MM.1S (cell line): ENCODE measurements at regions not wholly inside any gene's neighbourhood (a gene's known extent, or its start where the extent isn't known, plus 50 kb on each side); places are given as distances from the start of the nearest gene placed in this dataset.

Source experiments
- CTCF ChIP-seq: fragments of 300-600 bp; sonication (generic); IDR thresholded peaks from 2 replicates; pipeline ENCODE4 v1.5.1; 2016; ENCODE audit warnings: antibody characterized with exemption, low read length, mixed read lengths
- EZH2 ChIP-seq: fragments of 300-600 bp; sonication (generic); optimal IDR thresholded peaks from 2 replicates; pipeline ENCODE3; 2017; ENCODE audit warnings: low read depth, mild to moderate bottlenecking, antibody characterized with exemption, low read length, mixed read lengths
- EZH2phosphoT487 ChIP-seq: fragments of 300-600 bp; sonication (generic); IDR thresholded peaks from 2 replicates; pipeline ENCODE4 v1.6.1; 2018; ENCODE audit warnings: antibody characterized with exemption, low read length

- TF ChIP-seq EZH2phosphoT487 (no peak), CTCF (no peak), EZH2 (no peak)
These were observed 104.1 kb downstream of the ATXN7L3B start for GRCh38 chr12:74641694-74642093.
